Panc1 (cell line): ENCODE measurements at regions not wholly inside any gene's neighbourhood (a gene's known extent, or its start where the extent isn't known, plus 50 kb on each side); places are given as distances from the start of the nearest gene placed in this dataset.

Experiments
- ATAC-seq: fragments of 200-7000 bp; cut with Tn5 transposase; 2 replicates; pipeline ENCODE4 v1.9.1; 2020; ENCODE audit warnings: mild to moderate bottlenecking, moderate library complexity
- BruUV-seq: library from RNA; stranded (reverse); fragments of 400-500 nt; replicated peaks from 2 replicates; lab custom pipeline; 2021; lab: Mats Ljungman, UMichigan
- CTCF ChIA-PET: fragments of 300-600 bp; sonication (Branson Sonifier 250); formaldehyde crosslinking; loops from one replicate; lab custom pipeline; 2022; ENCODE audit warnings: antibody characterized with exemption; lab: Charles Lee
- POLR2A ChIA-PET: fragments of 300-600 bp; sonication (Branson Sonifier 250); formaldehyde crosslinking; loops from one replicate; lab custom pipeline; 2022; ENCODE audit warnings: antibody characterized with exemption; lab: Charles Lee
- DNase-seq: peaks from one replicate; pipeline ENCODE4 v3.0.0-alpha.2; 2010; ENCODE audit warnings: low read depth, low spot score
- H3K27ac ChIP-seq: 2 replicates; pipeline ENCODE4 v1.5.1; 2011; ENCODE audit warnings: mild to moderate bottlenecking, low read length, inconsistent platforms
- H3K27me3 ChIP-seq: fragments of 200-500 bp; sonication (Bioruptor generic); 2 replicates; pipeline ENCODE4 v1.6.0; 2014; ENCODE audit warnings: low read length, inconsistent platforms; ENCODE audit not compliant: control insufficient read depth, insufficient read depth
- H3K36me3 ChIP-seq: fragments of 200-500 bp; sonication (Bioruptor generic); 2 replicates; pipeline ENCODE4 v1.5.1; 2014; ENCODE audit warnings: inconsistent platforms, mild to moderate bottlenecking, low read length, moderate library complexity; ENCODE audit not compliant: control insufficient read depth, insufficient read depth
- H3K4me1 ChIP-seq: 2 replicates; pipeline ENCODE4 v1.5.1; 2011; ENCODE audit warnings: inconsistent platforms, mild to moderate bottlenecking, low read length, moderate library complexity; ENCODE audit not compliant: control insufficient read depth, insufficient read depth
- H3K4me3 ChIP-seq, 2 experiments: 2 replicates each; pipeline ENCODE4 v1.5.1; 2011 to 2012; ENCODE audit warnings: low read depth in 2 of 2, low read length in 2 of 2, mild to moderate bottlenecking in 2 of 2, inconsistent platforms in 1 of 2, moderate library complexity in 1 of 2
- H3K9me3 ChIP-seq: fragments of 200-500 bp; sonication (Bioruptor generic); 2 replicates; pipeline ENCODE4 v1.5.1; 2014; ENCODE audit warnings: low read depth, mild to moderate bottlenecking, inconsistent platforms, low read length, moderate library complexity; ENCODE audit not compliant: control insufficient read depth, insufficient read depth
- CTCF ChIP-seq: fragments of 450-650 bp; IDR thresholded peaks from 2 replicates; pipeline ENCODE4 v1.5.1; 2017; ENCODE audit warnings: mild to moderate bottlenecking
- POLR2AphosphoS5 ChIP-seq: IDR thresholded peaks from 2 replicates; pipeline ENCODE4 v1.6.1; 2012; ENCODE audit warnings: mild to moderate bottlenecking, low read depth, low read length, moderate library complexity
- REST ChIP-seq, 2 experiments: IDR thresholded peaks; 2 replicates each; pipeline ENCODE4 v1.6.1; 2011 to 2012; ENCODE audit warnings: low read depth in 2 of 2, control low read depth in 1 of 2, low read length in 1 of 2, mild to moderate bottlenecking in 1 of 2, moderate library complexity in 1 of 2; ENCODE audit not compliant: insufficient read depth in 1 of 2
- SIN3A ChIP-seq: IDR thresholded peaks from 2 replicates; pipeline ENCODE4 v1.6.1; 2012; ENCODE audit warnings: low read depth, mild to moderate bottlenecking, low read length, moderate library complexity, borderline replicate concordance; ENCODE audit not compliant: insufficient read depth
- TCF7L2 ChIP-seq: IDR thresholded peaks from 2 replicates; pipeline ENCODE4 v1.6.1; 2011; ENCODE audit warnings: mild to moderate bottlenecking, low read depth, low read length, inconsistent platforms
- in situ Hi-C: cut with HindIII; loops from 2 replicates; pipeline ENCODE4 v1.10.0; 2016; ENCODE audit warnings: low sequenced_read_pairs, low pct_unique_long_range_greater_than_20kb
- intact Hi-C: fragments of 100-400 bp; cut with micrococcal nuclease; formaldehyde crosslinking; loops from one replicate; pipeline ENCODE4 v1.10.0; 2022; ENCODE audit not compliant: unreplicated experiment

DNA sequence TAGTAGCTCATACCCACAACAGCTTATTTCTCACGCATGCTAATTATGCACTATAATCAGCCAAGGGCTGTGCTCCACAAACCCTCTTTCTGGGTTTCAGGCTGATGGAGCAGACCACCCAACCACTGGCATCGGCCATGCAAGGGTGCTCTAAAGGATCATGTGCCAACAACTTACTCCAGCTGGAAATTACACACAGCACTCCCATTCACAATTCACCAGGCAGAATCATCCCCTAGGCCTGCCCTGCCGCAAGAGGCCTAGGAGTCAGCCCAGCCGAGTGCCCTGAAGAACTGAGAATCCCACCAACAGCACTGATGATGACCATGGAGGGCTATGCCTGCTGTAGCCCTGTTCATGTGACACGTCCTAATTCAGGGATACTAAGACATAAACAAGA is 216.2 kb upstream of the CHRNA7 start:
- DNase-seq (no peak), ATAC-seq (no peak)
- ChIA-PET POLR2A (no interaction called here), CTCF (no interaction called here)
- Histone ChIP-seq H3K4me1 (no peaks in the 10 kb centered on the region), H3K9me3 (no peaks in the 10 kb centered on the region), H3K27me3 (no peaks in the 10 kb centered on the region), H3K27ac (no peak overlapping the region), H3K36me3 (no peaks in the 10 kb centered on the region), H3K4me3 (no peak overlapping the region)
- in situ Hi-C loops (no loop called here), intact Hi-C loops (no loop called here)
- TF ChIP-seq TCF7L2 = no peak
- BruUV-seq = no TSS peak

DNA sequence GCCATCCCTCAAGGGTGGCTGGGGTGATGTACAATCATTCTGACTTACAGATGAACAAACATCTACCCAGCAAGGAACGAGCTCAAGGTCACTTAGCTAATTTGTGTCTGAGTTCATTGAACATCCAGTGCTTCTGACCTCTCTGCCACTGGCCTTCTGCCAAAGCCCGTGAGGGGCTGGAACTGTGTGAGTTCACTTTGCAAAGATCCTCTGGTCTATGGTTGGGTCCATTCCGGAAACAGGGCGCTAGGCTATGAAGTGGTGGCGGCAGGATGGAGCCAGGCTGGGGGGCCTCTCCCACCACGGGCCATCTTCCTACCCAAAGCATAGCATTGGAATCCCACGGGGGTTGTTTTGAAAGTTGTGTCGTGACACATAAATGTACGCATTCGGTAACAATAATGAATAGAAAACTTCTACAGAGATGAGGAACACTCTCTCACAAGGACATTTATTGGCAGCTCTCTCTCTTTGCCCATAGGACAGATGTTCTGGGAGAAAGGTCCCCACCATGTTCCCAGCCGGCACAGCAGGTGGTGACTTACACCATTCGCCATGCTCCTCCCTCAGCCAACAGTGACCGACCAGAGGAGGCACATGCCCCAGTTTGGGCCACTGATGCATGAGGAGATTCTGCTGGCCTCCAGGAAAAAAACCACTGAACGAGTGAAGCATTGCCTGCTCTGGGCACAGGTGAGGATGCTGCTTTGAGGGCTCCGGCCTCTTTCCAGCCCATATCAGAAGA is 214.7 kb upstream of the CHRNA7 start:
- ATAC-seq = no peak
- TF ChIP-seq CTCF (no peak), SIN3A (no peak), POLR2AphosphoS5 (no peak), REST (IDR thresholded peaks at IDR 0.05; ENCODE audit: insufficient read depth in 1 of 2, low read depth in 2 of 2, low read length in 1 of 2) (no peak), TCF7L2 (no peak)
- no peak for DNase-seq
- ChIA-PET POLR2A (no interaction called here), CTCF (no interaction called here)
- no peak overlapping the region for H3K27ac ChIP-seq
- intact Hi-C loops (no loop called here), in situ Hi-C loops (no loop called here)
- H3K27me3 ChIP-seq = no peaks in the 10 kb centered on the region
- H3K4me3 ChIP-seq = no peak overlapping the region
- no peaks in the 10 kb centered on the region for H3K4me1 ChIP-seq
- no peaks in the 10 kb centered on the region for H3K9me3 ChIP-seq
- no peaks in the 10 kb centered on the region for H3K36me3 ChIP-seq
- no TSS peak for BruUV-seq

- no peaks in the 10 kb centered on the region for H3K4me1 ChIP-seq
Observed at GRCh38 chr15:31822463-31822862, 207.9 kb upstream of the CHRNA7 start.

More at GRCh38 chr15:31822463-31822862, 207.9 kb upstream of the CHRNA7 start:
- ChIA-PET CTCF (no interaction called here), POLR2A (no interaction called here)
- Histone ChIP-seq H3K36me3 (no peaks in the 10 kb centered on the region), H3K4me3 (no peak overlapping the region), H3K27me3 (no peaks in the 10 kb centered on the region), H3K9me3 (no peaks in the 10 kb centered on the region), H3K27ac (no peak overlapping the region)
- no peak for TF ChIP-seq TCF7L2
- TF ChIP-seq REST (IDR thresholded peaks at IDR 0.05; ENCODE audit: insufficient read depth in 1 of 2, low read depth in 2 of 2, low read length in 1 of 2) = no peak
- TF ChIP-seq POLR2AphosphoS5 = no peak
- TF ChIP-seq CTCF = no peak
- TF ChIP-seq SIN3A = no peak
- ATAC-seq (no peak), DNase-seq (no peak)
- no TSS peak for BruUV-seq
- in situ Hi-C loops (no loop called here), intact Hi-C loops (no loop called here)
